ENCODE measurements at regions not wholly inside any gene's neighbourhood (a gene's known extent, or its start where the extent isn't known, plus 50 kb on each side); places are given as distances from the start of the nearest gene placed in this dataset.

DNA sequence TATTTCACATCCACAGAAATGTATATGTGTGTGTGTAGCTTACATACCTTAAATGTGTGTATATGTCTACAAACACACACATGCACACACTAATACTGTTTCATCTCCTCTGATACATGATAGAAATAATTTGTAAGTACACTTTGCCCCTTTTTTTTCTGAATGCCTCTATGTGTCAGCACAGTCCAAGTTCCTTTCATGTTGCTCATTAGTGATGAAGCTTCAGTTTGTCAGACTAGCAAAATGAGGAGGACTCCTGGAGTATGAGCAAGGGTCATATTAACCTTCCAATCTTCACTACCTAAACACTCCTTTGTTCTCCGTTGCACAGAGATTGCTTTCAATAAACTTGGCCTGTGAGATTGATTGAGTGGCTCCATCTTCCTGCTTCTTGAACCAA is 935.4 kb downstream of the MRPL39 start:
- Histone ChIP-seq H3K36me3 (no peaks in the 10 kb centered on the region), H3K4me3 (no peak overlapping the region), H3K27me3 (no peaks in the 10 kb centered on the region), H3K27ac (no peak overlapping the region), H3K4me1 (no peaks in the 10 kb centered on the region), H3K9me3 (peaks cover 0 to 4% of the 10 kb centered on the region in 2 donors)
- ATAC-seq (no peak), DNase-seq (no peak)
- intact Hi-C loops (cut with DNase I), result no loop called here
- TF ChIP-seq, protein P1, sequence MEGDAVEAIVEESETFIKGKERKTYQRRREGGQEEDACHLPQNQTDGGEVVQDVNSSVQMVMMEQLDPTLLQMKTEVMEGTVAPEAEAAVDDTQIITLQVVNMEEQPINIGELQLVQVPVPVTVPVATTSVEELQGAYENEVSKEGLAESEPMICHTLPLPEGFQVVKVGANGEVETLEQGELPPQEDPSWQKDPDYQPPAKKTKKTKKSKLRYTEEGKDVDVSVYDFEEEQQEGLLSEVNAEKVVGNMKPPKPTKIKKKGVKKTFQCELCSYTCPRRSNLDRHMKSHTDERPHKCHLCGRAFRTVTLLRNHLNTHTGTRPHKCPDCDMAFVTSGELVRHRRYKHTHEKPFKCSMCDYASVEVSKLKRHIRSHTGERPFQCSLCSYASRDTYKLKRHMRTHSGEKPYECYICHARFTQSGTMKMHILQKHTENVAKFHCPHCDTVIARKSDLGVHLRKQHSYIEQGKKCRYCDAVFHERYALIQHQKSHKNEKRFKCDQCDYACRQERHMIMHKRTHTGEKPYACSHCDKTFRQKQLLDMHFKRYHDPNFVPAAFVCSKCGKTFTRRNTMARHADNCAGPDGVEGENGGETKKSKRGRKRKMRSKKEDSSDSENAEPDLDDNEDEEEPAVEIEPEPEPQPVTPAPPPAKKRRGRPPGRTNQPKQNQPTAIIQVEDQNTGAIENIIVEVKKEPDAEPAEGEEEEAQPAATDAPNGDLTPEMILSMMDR (IDR thresholded peaks at IDR 0.05), result no peak

DNA sequence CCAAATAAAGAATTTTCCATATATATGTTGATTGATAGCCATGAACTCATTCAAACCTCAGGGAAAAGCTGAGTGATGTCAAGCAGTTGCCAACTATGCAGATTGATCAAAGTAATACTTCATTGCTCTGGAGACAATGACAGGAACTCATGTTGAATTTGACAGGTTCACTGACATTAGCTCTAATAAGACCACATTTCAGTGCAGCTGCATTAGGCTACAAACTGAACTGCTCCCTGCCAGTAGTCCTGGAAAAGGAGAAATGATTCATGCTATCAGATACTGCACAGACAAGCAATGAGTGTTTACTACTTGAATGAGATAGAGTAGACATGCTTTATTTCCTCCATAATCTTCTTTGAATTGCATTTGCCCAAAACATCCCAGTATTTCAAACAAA is 948.4 kb downstream of the MRPL39 start:
- H3K27me3 ChIP-seq, result no peaks in the 10 kb centered on the region
- H3K36me3 ChIP-seq, result no peaks in the 10 kb centered on the region
- H3K4me1 ChIP-seq, result no peaks in the 10 kb centered on the region
- no peaks in the 10 kb centered on the region for H3K9me3 ChIP-seq
- no peak overlapping the region for H3K27ac ChIP-seq
- DNase-seq (no peak), ATAC-seq (no peak)
- TF ChIP-seq, protein P1 (IDR thresholded peaks at IDR 0.05), result no peak
- intact Hi-C loops (cut with DNase I), result no loop called here
- no peak overlapping the region for H3K4me3 ChIP-seq

- ATAC-seq, result no peak
- no peak for DNase-seq
- intact Hi-C loops (cut with DNase I), result no loop called here
- Histone ChIP-seq H3K4me3 (no peak overlapping the region), H3K36me3 (no peaks in the 10 kb centered on the region), H3K27me3 (no peaks in the 10 kb centered on the region), H3K4me1 (no peaks in the 10 kb centered on the region), H3K27ac (no peak overlapping the region), H3K9me3 (no peaks in the 10 kb centered on the region)
- TF ChIP-seq, protein P1 (IDR thresholded peaks at IDR 0.05), result no peak
Measured at GRCh38 chr21:24658026-24658425, 949.3 kb downstream of the MRPL39 start.

- Histone ChIP-seq H3K4me1 (no peaks in the 10 kb centered on the region), H3K27ac (no peak overlapping the region), H3K4me3 (no peak overlapping the region), H3K36me3 (no peaks in the 10 kb centered on the region), H3K9me3 (peaks cover 0 to 2% of the 10 kb centered on the region in 2 donors), H3K27me3 (no peaks in the 10 kb centered on the region)
- TF ChIP-seq, protein P1 (IDR thresholded peaks at IDR 0.05), result no peak
- intact Hi-C loops (cut with DNase I), result no loop called here
- ATAC-seq (no peak), DNase-seq (peak in 1 of 4 donors; percentile 4)
Measured at GRCh38 chr21:24649691-24650090, 957.6 kb downstream of the MRPL39 start.

DNA sequence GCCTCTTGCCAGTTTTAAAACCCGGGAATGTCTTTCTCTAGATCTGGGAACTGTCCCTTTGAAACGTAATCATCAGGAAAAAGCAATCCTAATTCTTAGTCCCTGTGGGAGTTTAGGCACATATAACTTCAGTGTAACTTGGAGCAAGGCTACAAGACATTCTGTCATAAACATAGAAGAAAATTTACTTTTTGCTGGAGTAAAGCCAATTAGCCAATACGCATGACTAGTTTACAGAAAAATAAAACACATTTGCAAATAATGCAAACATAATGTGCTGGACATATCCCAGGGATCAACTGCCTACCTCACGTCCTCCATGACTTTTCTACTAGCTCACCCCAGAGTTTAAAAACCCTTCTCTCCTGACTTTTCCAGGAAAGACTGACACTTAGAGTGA is 970.6 kb downstream of the MRPL39 start:
- TF ChIP-seq, protein P1 (IDR thresholded peaks at IDR 0.05), result no peak
- peak in 1 of 4 donors; percentile 9 for DNase-seq

More for the DNA sequence above, 970.6 kb downstream of the MRPL39 start:
- intact Hi-C loops (cut with DNase I), result no loop called here
- H3K4me1 ChIP-seq, result no peaks in the 10 kb centered on the region
- no peaks in the 10 kb centered on the region for H3K9me3 ChIP-seq
- H3K36me3 ChIP-seq, result no peaks in the 10 kb centered on the region
- no peak overlapping the region for H3K27ac ChIP-seq
- H3K27me3 ChIP-seq, result no peaks in the 10 kb centered on the region
- H3K4me3 ChIP-seq, result no peak overlapping the region
- ATAC-seq, result no peak
